ENCODE measurements at regions not wholly inside any gene's neighbourhood (a gene's known extent, or its start where the extent isn't known, plus 50 kb on each side); places are given as distances from the start of the nearest gene placed in this dataset.

DNA sequence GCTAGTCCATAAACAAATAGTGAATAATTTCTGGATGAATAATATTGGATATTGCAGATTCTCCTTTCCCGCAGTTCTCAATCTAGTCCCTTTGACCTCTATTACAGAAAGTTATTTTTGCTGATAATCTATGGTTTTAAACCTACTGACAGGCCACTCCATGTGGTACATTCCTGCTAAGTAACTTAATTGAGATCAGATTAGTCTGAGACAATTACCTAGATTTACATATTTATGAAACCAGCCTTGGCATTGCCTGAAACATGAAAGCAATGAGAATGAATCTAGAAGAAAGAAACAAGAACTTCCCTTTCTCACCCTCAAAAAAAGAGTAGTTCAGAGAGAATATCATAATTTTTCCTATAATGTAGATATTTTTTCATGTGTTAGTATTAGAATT, 964.2 kb downstream of the JRKL start:
- no peaks in the 10 kb centered on the region for H3K27me3 Mint-ChIP-seq
- no peaks in the 10 kb centered on the region for H3K4me1 Mint-ChIP-seq
- no peak for DNase-seq
- no peak overlapping the region for H3K27ac Mint-ChIP-seq
- H3K4me3 Mint-ChIP-seq = no peak overlapping the region
- ATAC-seq = no peak
- H3K9me3 Mint-ChIP-seq = peaks cover 0 to 7% of the 10 kb centered on the region in 2 donors

DNA sequence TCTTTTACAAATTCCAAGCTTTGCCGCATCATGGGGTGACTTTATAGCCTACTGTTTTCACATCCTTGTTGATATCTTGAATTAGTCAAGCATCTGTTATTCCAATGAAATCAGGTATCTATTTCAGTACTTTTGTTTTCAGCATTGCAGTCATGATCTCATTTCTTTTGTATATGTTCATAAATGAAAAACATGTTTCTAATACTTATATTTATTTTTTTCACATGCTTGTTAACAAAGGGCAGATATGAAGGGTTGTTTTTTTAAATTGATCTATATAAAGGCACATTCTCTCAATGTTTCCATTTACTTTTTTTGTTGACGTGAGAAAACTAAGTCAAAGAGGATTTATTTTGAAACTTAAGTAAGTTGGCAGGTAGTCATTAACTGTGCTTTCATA, 964.8 kb downstream of the JRKL start:
- ATAC-seq = no peak
- no peak overlapping the region for H3K27ac Mint-ChIP-seq
- peaks cover 0 to 7% of the 10 kb centered on the region in 2 donors for H3K9me3 Mint-ChIP-seq
- DNase-seq = no peak
- no peak overlapping the region for H3K4me3 Mint-ChIP-seq
- no peaks in the 10 kb centered on the region for H3K4me1 Mint-ChIP-seq
- H3K27me3 Mint-ChIP-seq = no peaks in the 10 kb centered on the region

GRCh38 chr11:97355230-97355629, 965.4 kb downstream of the JRKL start:
- H3K4me1 Mint-ChIP-seq = no peaks in the 10 kb centered on the region
- H3K27me3 Mint-ChIP-seq = no peaks in the 10 kb centered on the region
- no peak for DNase-seq
- H3K27ac Mint-ChIP-seq = no peak overlapping the region
- no peak overlapping the region for H3K4me3 Mint-ChIP-seq
- no peak for ATAC-seq
- peaks cover 0 to 7% of the 10 kb centered on the region in 2 donors for H3K9me3 Mint-ChIP-seq

DNA sequence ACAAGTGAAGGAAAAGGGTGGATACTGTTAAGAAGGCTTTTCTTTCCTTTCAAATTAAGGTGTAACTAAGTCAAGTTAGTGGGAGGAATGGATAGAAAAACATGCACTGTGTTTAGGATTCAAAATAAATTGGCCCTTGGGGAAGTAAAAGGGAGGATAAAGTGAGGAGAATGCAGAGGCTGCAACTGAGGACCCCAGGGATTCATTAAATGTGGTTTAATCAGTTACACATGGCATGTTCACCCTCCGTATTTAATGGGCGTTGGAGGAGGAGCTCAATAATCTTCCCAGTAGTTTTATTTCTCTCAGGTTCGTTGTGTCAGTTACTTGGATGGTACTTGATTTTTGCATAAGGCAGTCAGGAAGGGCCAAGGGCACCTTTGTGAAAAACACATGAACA, 966.3 kb downstream of the JRKL start:
- Mint-ChIP-seq H3K9me3 (no peaks in the 10 kb centered on the region), H3K27me3 (no peaks in the 10 kb centered on the region), H3K4me3 (no peak overlapping the region), H3K27ac (no peak overlapping the region), H3K4me1 (no peaks in the 10 kb centered on the region)
- ATAC-seq (no peak), DNase-seq (no peak)

GRCh38 chr11:97359016-97359415, 969.2 kb downstream of the JRKL start:
- H3K27me3 Mint-ChIP-seq = no peaks in the 10 kb centered on the region
- H3K27ac Mint-ChIP-seq = no peak overlapping the region
- ATAC-seq (no peak), DNase-seq (no peak)
- H3K9me3 Mint-ChIP-seq = peaks cover 0 to 8% of the 10 kb centered on the region in 2 donors
- H3K4me3 Mint-ChIP-seq = no peak overlapping the region
- H3K4me1 Mint-ChIP-seq = no peaks in the 10 kb centered on the region

GRCh38 chr11:97361812-97362378, 972.1 kb downstream of the JRKL start:
- ATAC-seq (no peak), DNase-seq (no peak)
- no peaks in the 10 kb centered on the region for H3K4me1 Mint-ChIP-seq
- peaks cover 1 to 30% of the 10 kb centered on the region in 2 donors for H3K9me3 Mint-ChIP-seq
- H3K27me3 Mint-ChIP-seq = no peaks in the 10 kb centered on the region
- H3K4me3 Mint-ChIP-seq = no peak overlapping the region
- H3K27ac Mint-ChIP-seq = no peak overlapping the region

DNA sequence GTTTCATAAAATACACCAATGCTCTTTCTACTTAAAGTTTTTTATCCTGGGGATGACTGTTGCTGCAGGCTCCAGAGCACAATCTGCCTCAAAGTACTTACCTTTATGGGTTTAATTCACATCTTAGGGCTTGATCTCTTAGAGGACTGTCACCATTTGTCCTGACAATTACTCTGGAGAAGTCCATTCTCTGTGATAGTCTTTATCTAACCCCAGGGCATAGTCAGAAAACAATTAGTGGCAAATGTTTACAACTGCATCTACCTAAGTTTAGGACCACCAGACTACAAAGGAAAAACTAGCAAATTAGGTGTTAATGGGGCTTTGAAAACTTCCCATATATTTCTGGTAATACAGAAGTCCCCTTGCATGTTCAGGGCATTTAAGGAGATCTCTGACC, 973.5 kb downstream of the JRKL start:
- H3K27ac Mint-ChIP-seq = no peak overlapping the region
- no peaks in the 10 kb centered on the region for H3K27me3 Mint-ChIP-seq
- H3K9me3 Mint-ChIP-seq = peaks cover 5 to 38% of the 10 kb centered on the region in 2 donors
- H3K4me3 Mint-ChIP-seq = no peak overlapping the region
- no peak for ATAC-seq
- no peak for DNase-seq
- no peaks in the 10 kb centered on the region for H3K4me1 Mint-ChIP-seq

- no peaks in the 10 kb centered on the region for H3K4me1 Mint-ChIP-seq
- H3K27ac Mint-ChIP-seq = no peak overlapping the region
- DNase-seq (no peak), ATAC-seq (no peak)
- H3K9me3 Mint-ChIP-seq = peaks cover 9 to 45% of the 10 kb centered on the region in 2 donors
- no peak overlapping the region for H3K4me3 Mint-ChIP-seq
- H3K27me3 Mint-ChIP-seq = no peaks in the 10 kb centered on the region
Measured at GRCh38 chr11:97364047-97364446, 974.2 kb downstream of the JRKL start.

DNA sequence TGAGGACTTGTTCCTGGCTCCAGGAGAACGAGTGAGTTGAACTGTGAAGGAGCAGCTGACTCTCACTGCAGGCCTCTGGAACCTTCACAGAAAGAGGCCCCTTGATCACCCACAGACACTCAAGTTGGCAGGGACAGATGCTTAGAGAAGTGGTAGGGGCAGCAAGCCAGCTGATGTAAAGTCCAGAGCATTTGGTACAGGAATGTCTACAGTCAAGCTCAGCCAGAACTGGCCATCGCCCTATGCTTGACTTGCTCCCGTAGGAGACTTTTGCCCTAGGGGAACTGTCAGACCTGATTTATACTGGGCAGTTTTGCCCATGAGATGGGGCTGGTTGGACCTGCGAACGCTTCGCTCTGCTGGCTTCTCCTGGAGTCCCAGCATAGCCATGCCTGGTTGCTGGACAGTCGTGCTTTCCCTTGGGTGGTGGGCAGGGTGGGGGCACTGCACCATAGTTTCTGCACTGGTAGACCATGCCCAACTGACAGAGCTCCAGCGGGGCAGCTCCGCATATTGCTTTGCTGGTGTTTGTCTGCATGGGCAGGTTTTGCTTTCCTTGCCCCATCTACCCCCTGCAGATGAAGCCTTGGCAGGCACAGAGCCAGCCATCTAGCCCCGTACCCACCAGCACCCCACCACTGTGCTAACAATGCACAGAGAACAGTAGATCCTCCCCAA, 977.7 kb downstream of the JRKL start:
- peaks cover 9 to 62% of the 10 kb centered on the region in 2 donors for H3K9me3 Mint-ChIP-seq
- H3K27me3 Mint-ChIP-seq = no peaks in the 10 kb centered on the region
- no peak overlapping the region for H3K4me3 Mint-ChIP-seq
- no peak for ATAC-seq
- no peak for DNase-seq
- H3K4me1 Mint-ChIP-seq = no peaks in the 10 kb centered on the region
- H3K27ac Mint-ChIP-seq = no peak overlapping the region

DNA sequence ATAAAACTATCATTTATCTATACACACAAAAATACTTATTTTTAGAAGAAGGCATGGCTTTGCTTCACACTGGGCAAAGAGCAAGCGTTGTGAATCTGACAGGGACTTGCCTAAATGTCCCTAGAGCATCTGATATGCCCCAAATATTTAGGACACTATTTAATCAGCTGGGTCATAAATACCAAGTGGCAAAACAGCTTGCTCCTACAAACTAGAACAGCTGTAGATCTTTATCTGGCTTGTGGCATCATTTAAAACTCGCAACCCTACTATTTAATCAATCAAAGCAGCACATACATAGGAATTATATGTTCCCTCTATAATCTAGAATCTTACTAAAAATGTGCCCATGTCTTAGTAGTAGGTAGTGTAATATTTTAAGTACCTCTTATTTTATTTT, 999.5 kb downstream of the JRKL start:
- Mint-ChIP-seq H3K4me3 (no peak overlapping the region), H3K27ac (no peak overlapping the region), H3K27me3 (no peaks in the 10 kb centered on the region), H3K4me1 (no peaks in the 10 kb centered on the region), H3K9me3 (peaks cover 5 to 8% of the 10 kb centered on the region in 2 donors)
- DNase-seq (no peak), ATAC-seq (no peak)

- H3K4me1 Mint-ChIP-seq = no peaks in the 10 kb centered on the region
- no peak overlapping the region for H3K27ac Mint-ChIP-seq
- H3K4me3 Mint-ChIP-seq = no peak overlapping the region
- H3K9me3 Mint-ChIP-seq = peaks cover 0 to 4% of the 10 kb centered on the region in 2 donors
- DNase-seq = no peak
- H3K27me3 Mint-ChIP-seq = no peaks in the 10 kb centered on the region
- ATAC-seq = no peak
Measured at GRCh38 chr11:97398246-97398645, 1008.4 kb downstream of the JRKL start.

DNA sequence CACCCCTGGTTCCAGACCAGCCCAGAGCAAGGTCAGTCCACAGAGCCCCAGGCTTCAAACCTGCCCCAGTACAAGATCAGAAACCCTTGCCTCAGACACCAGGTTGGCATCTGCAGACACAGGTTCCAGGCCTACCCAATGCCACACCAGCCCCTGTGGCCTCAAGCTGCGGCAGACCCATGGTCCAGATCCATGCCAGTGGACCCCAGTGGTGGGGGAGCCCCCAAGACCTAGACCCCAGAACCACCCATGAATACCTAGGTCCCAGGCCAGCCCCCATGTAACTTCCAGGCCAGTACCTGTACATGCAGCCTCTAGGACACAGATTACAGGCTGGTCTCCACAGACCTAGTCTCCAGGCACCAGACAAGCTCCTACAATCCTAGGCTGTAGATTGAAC, 1019.3 kb downstream of the JRKL start:
- no peaks in the 10 kb centered on the region for H3K27me3 Mint-ChIP-seq
- no peak overlapping the region for H3K27ac Mint-ChIP-seq
- no peak overlapping the region for H3K4me3 Mint-ChIP-seq
- H3K9me3 Mint-ChIP-seq = peaks cover 6 to 29% of the 10 kb centered on the region in 2 donors
- DNase-seq = no peak
- no peak for ATAC-seq
- no peaks in the 10 kb centered on the region for H3K4me1 Mint-ChIP-seq

GRCh38 chr11:97414801-97415200, 1025.0 kb downstream of the JRKL start:
- no peaks in the 10 kb centered on the region for H3K4me1 Mint-ChIP-seq
- H3K4me3 Mint-ChIP-seq = no peak overlapping the region
- no peaks in the 10 kb centered on the region for H3K27me3 Mint-ChIP-seq
- H3K27ac Mint-ChIP-seq = no peak overlapping the region
- no peak for ATAC-seq
- H3K9me3 Mint-ChIP-seq = peaks cover 6 to 25% of the 10 kb centered on the region in 2 donors
- DNase-seq = no peak

GRCh38 chr11:97419729-97420128, 1029.9 kb downstream of the JRKL start:
- peaks cover 6 to 11% of the 10 kb centered on the region in 2 donors for H3K9me3 Mint-ChIP-seq
- no peak overlapping the region for H3K4me3 Mint-ChIP-seq
- no peak for DNase-seq
- H3K27me3 Mint-ChIP-seq = no peaks in the 10 kb centered on the region
- no peak for ATAC-seq
- H3K27ac Mint-ChIP-seq = no peak overlapping the region
- H3K4me1 Mint-ChIP-seq = no peaks in the 10 kb centered on the region

GRCh38 chr11:97428247-97428790, 1038.5 kb downstream of the JRKL start:
- Mint-ChIP-seq H3K27me3 (no peaks in the 10 kb centered on the region), H3K4me1 (no peaks in the 10 kb centered on the region), H3K27ac (no peak overlapping the region), H3K4me3 (no peak overlapping the region), H3K9me3 (peaks cover 0 to 9% of the 10 kb centered on the region in 2 donors)
- ATAC-seq (no peak), DNase-seq (no peak)

DNA sequence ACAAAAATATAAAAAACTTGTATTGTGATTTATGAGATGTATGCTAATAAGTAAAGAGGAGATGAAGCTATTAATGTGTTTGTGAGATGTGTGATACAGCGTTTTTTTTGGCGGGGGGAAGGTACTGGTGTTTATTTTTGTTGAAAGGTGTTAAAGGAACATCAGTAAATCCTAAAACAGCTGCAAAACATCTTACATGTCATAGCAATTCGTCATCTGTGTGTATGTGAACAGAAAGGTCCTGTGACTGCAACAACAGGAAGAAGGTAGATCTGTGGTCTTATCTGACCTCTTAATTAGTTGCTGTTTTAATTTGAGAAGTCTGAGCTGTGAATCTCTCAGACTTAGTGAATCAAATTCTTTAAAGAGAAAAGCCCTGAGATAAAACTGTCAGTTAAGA, 1041.1 kb downstream of the JRKL start:
- H3K9me3 Mint-ChIP-seq = peaks cover 0 to 9% of the 10 kb centered on the region in 2 donors
- H3K27ac Mint-ChIP-seq = no peak overlapping the region
- no peak overlapping the region for H3K4me3 Mint-ChIP-seq
- H3K4me1 Mint-ChIP-seq = no peaks in the 10 kb centered on the region
- no peak for ATAC-seq
- H3K27me3 Mint-ChIP-seq = no peaks in the 10 kb centered on the region
- DNase-seq = no peak

Measured in stimulated activated naive CD8-positive, alpha-beta T cell treated with anti-CD3 and anti-CD28 coated beads, Interleukin-15, amount 100 ng/mL, for 72 hours (primary cell).